ENCODE measurements at regions not wholly inside any gene's neighbourhood (a gene's known extent, or its start where the extent isn't known, plus 50 kb on each side); places are given as distances from the start of the nearest gene placed in this dataset.

GRCh38 chr1:221093903-221094791 lies 214.9 kb downstream of the HLX start:
- DNase-seq = no peak
- Histone ChIP-seq H3K4me3 (no peak overlapping the region), H3K27ac (no peak overlapping the region), H3K4me1 (no peaks in the 10 kb centered on the region), H3K9me3 (no peaks in the 10 kb centered on the region), H3K27me3 (no peaks in the 10 kb centered on the region), H3K36me3 (no peaks in the 10 kb centered on the region)
- no peak for TF ChIP-seq CTCF (IDR thresholded peaks at IDR 0.05)
- intact Hi-C loops (cut with DNase I; ENCODE audit: low total_unique reads) = no loop called here

- Histone ChIP-seq H3K27ac (no peak overlapping the region), H3K4me1 (peaks cover 0 to 11% (median 0%) of the 10 kb centered on the region in 4 donors), H3K36me3 (no peaks in the 10 kb centered on the region), H3K4me3 (no peak overlapping the region), H3K27me3 (no peaks in the 10 kb centered on the region), H3K9me3 (no peaks in the 10 kb centered on the region)
- no peak for TF ChIP-seq CTCF (IDR thresholded peaks at IDR 0.05)
- intact Hi-C loops (cut with DNase I; ENCODE audit: low total_unique reads) = no loop called here
- no peak for DNase-seq
Observed at GRCh38 chr1:221097479-221098281, 218.4 kb downstream of the HLX start.

- H3K4me1 ChIP-seq = peaks cover 0 to 11% (median 0%) of the 10 kb centered on the region in 4 donors
- TF ChIP-seq CTCF (IDR thresholded peaks at IDR 0.05) = no peak
- no peak overlapping the region for H3K4me3 ChIP-seq
- H3K36me3 ChIP-seq = no peaks in the 10 kb centered on the region
- H3K27ac ChIP-seq = no peak overlapping the region
- H3K9me3 ChIP-seq = no peaks in the 10 kb centered on the region
- H3K27me3 ChIP-seq = no peaks in the 10 kb centered on the region
- intact Hi-C loops (cut with DNase I; ENCODE audit: low total_unique reads) = no loop called here
- no peak for DNase-seq
Observed at GRCh38 chr1:221098471-221099405, 219.5 kb downstream of the HLX start.

- Histone ChIP-seq H3K9me3 (no peaks in the 10 kb centered on the region), H3K27ac (no peak overlapping the region), H3K4me3 (no peak overlapping the region), H3K27me3 (no peaks in the 10 kb centered on the region), H3K36me3 (no peaks in the 10 kb centered on the region), H3K4me1 (peaks cover 0 to 11% (median 0%) of the 10 kb centered on the region in 4 donors)
- no peak for DNase-seq
- TF ChIP-seq CTCF (IDR thresholded peaks at IDR 0.05) = no peak
- intact Hi-C loops (cut with DNase I; ENCODE audit: low total_unique reads) = no loop called here
Observed at GRCh38 chr1:221099747-221100595, 220.7 kb downstream of the HLX start.
